Iris pigment epithelial cell (primary cell): ENCODE measurements at regions not wholly inside any gene's neighbourhood (a gene's known extent, or its start where the extent isn't known, plus 50 kb on each side); places are given as distances from the start of the nearest gene placed in this dataset.
"Not testable (repeated sequence)": the region's sequence is repeated elsewhere in the genome, so short reads cannot be mapped to it uniquely, and the experiment has no call there.

ENCODE experiments used
- DNase-seq: peaks from one replicate; pipeline ENCODE4 v3.0.0-alpha.2; 2011; ENCODE audit warnings: low read depth

- DNase-seq: no peak
Measured at GRCh38 chr2:128414946-128415778, 96.5 kb upstream of the HS6ST1 start.

GRCh38 chr2:128415779-128416061 lies 97.1 kb upstream of the HS6ST1 start:
- no peak for DNase-seq

- peak; percentile 47 for DNase-seq
Measured at GRCh38 chr2:128416109-128416785, 97.6 kb upstream of the HS6ST1 start.

- no peak for DNase-seq
Measured at GRCh38 chr2:128416806-128417205, 98.1 kb upstream of the HS6ST1 start.

- DNase-seq: not testable (repeated sequence)
Measured at GRCh38 chr2:128417264-128417663, 98.6 kb upstream of the HS6ST1 start.

GRCh38 chr2:128420131-128420530 lies 101.5 kb upstream of the HS6ST1 start:
- no peak for DNase-seq

GRCh38 chr2:128420776-128421175 lies 102.1 kb upstream of the HS6ST1 start:
- no peak for DNase-seq

- DNase-seq: no peak
Measured at GRCh38 chr2:128421286-128421685, 102.6 kb upstream of the HS6ST1 start.

GRCh38 chr2:128421861-128422311 lies 103.2 kb upstream of the HS6ST1 start:
- no peak for DNase-seq

GRCh38 chr2:128422571-128422970 lies 103.9 kb upstream of the HS6ST1 start:
- peak; percentile 97 for DNase-seq

GRCh38 chr2:128423788-128424165 lies 105.1 kb upstream of the HS6ST1 start:
- no peak for DNase-seq

- DNase-seq: no peak
Measured at GRCh38 chr2:128424406-128425171, 105.9 kb upstream of the HS6ST1 start.

- DNase-seq: no peak
Measured at GRCh38 chr2:128425216-128425615, 106.5 kb upstream of the HS6ST1 start.

GRCh38 chr2:128425731-128426620 lies 107.3 kb upstream of the HS6ST1 start:
- no peak for DNase-seq

GRCh38 chr2:128427413-128427755 lies 108.7 kb upstream of the HS6ST1 start:
- no peak for DNase-seq

- no peak for DNase-seq
Measured at GRCh38 chr2:128428415-128428814, 109.7 kb upstream of the HS6ST1 start.

- DNase-seq: no peak
Measured at GRCh38 chr2:128432423-128432822, 113.8 kb upstream of the HS6ST1 start.

GRCh38 chr2:128433911-128434550 lies 115.4 kb upstream of the HS6ST1 start:
- DNase-seq: no peak

- no peak for DNase-seq
Measured at GRCh38 chr2:128435576-128436478, 117.2 kb upstream of the HS6ST1 start.

- no peak for DNase-seq
Measured at GRCh38 chr2:128436479-128437203, 118.0 kb upstream of the HS6ST1 start.
